WERI-Rb-1 (cell line): ENCODE measurements at regions not wholly inside any gene's neighbourhood (a gene's known extent, or its start where the extent isn't known, plus 50 kb on each side); places are given as distances from the start of the nearest gene placed in this dataset.

Experiments
- DNase-seq: peaks from one replicate; pipeline ENCODE4 v3.0.0-alpha.2; 2020
- H3K27ac ChIP-seq: fragments of 250-450 bp; sonication (Bioruptor Pico); 2 replicates; pipeline ENCODE4 v1.5.1; 2020; ENCODE audit warnings: mild to moderate bottlenecking, moderate library complexity
- H3K27me3 ChIP-seq: fragments of 250-450 bp; sonication (Bioruptor Pico); 2 replicates; pipeline ENCODE4 v1.5.1; 2021; ENCODE audit warnings: mild to moderate bottlenecking, low read depth, moderate library complexity; ENCODE audit not compliant: insufficient read depth, severe bottlenecking
- H3K36me3 ChIP-seq: fragments of 250-450 bp; sonication (Bioruptor Pico); 2 replicates; pipeline ENCODE4 v1.5.1; 2020; ENCODE audit warnings: mild to moderate bottlenecking, moderate library complexity
- H3K4me3 ChIP-seq: 2 replicates; pipeline ENCODE4 v1.5.1; 2011; ENCODE audit warnings: low read depth, mild to moderate bottlenecking, control low read depth, low read length
- H3K9me3 ChIP-seq: fragments of 250-450 bp; sonication (Bioruptor Pico); 2 replicates; pipeline ENCODE4 v1.5.1; 2021; ENCODE audit warnings: mild to moderate bottlenecking, moderate library complexity; ENCODE audit not compliant: severe bottlenecking
- TF ChIP-seq, protein P1 (sequence below): IDR thresholded peaks from 2 replicates; pipeline ENCODE4 v1.5.1; 2011; ENCODE audit warnings: low read depth, mild to moderate bottlenecking, control low read depth, inconsistent platforms, low read length

DNA sequence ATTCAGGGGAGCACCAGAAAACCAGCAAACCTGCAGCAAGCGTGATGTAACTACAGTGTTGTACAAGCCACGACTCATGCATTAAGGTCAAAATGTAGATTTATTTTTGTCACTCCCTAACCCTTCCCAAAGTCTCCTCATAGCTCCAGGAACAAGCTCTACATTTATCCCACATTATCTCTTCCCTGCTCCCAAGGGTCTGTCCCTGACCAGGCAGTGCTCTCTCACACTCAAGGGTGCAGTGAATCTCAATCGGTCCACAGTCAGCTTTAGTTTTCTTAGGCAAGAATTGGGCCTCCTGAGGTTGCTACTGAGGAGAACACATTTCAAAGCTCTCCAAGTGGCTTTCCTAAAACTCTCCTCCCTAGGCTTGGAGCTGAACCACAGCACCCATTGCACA, 219.4 kb downstream of the NHLRC3 start:
- TF ChIP-seq, protein P1, sequence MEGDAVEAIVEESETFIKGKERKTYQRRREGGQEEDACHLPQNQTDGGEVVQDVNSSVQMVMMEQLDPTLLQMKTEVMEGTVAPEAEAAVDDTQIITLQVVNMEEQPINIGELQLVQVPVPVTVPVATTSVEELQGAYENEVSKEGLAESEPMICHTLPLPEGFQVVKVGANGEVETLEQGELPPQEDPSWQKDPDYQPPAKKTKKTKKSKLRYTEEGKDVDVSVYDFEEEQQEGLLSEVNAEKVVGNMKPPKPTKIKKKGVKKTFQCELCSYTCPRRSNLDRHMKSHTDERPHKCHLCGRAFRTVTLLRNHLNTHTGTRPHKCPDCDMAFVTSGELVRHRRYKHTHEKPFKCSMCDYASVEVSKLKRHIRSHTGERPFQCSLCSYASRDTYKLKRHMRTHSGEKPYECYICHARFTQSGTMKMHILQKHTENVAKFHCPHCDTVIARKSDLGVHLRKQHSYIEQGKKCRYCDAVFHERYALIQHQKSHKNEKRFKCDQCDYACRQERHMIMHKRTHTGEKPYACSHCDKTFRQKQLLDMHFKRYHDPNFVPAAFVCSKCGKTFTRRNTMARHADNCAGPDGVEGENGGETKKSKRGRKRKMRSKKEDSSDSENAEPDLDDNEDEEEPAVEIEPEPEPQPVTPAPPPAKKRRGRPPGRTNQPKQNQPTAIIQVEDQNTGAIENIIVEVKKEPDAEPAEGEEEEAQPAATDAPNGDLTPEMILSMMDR = no peak
- Histone ChIP-seq H3K36me3 (no peaks in the 10 kb centered on the region), H3K27ac (no peak overlapping the region), H3K9me3 (no peaks in the 10 kb centered on the region), H3K27me3 (no peaks in the 10 kb centered on the region), H3K4me3 (no peak overlapping the region)
- DNase-seq = no peak

DNA sequence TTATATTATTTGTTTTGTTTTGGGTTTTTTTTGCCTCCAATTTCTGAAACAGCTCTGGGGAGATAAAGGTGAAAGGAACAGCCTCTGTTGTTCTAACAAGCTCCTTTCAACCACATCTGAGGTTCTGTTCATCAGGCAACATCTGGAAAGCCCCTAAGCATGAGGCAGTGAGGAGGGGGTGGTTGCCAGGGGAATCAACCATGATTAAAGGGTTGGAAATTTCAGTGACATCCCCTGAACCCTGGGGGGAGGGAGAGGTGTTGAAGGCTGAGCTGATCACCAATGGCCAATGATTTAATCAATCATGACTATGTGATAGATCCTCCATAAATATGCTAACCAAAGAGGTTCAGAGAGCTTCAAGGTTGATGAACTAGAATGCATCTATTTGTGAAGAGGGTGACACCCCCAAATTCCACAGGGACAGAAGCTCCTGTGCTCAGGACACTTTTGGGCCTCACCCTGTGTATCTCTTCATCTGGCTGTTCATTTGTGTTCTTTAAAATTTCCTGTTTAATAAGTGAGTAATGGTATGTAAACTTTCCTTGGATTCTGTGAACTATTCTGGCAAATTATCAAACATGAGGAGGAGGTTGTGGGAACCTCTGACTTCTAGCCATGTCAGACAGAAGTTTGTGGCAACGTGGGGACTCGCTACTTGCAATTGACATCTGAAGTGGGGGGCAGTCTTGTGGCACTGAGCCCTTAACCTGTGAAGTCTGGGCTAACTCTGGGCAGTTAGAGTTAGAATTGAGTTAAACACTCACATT, 221.3 kb downstream of the NHLRC3 start:
- H3K9me3 ChIP-seq = no peaks in the 10 kb centered on the region
- TF ChIP-seq, protein P1 = no peak
- H3K27ac ChIP-seq = no peak overlapping the region

DNA sequence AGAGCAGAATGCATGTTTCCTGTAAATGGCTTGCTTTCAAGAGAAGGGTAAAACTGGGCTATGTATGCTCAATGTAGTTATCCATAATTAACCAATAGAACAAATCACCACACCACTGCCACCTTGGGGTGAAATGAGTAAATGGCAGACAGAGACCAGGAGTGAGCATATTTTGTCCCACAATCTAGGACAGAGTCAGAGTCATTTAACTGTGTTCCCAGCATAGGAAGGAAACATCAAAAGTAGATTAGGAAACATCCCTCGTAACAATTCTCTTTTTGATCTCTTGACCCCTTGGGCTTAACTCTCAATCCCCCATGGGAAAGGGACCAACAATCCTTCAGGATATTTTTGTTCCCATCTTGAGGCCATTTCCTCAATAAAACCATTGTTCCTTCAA, 224.8 kb downstream of the NHLRC3 start:
- no peaks in the 10 kb centered on the region for H3K27me3 ChIP-seq
- no peak overlapping the region for H3K27ac ChIP-seq
- TF ChIP-seq, protein P1 = peak; percentile 49
- peak; percentile 42 for DNase-seq
- H3K36me3 ChIP-seq = no peaks in the 10 kb centered on the region
- no peaks in the 10 kb centered on the region for H3K9me3 ChIP-seq
- no peak overlapping the region for H3K4me3 ChIP-seq

More for the DNA sequence above, 221.3 kb downstream of the NHLRC3 start:
- no peak for DNase-seq
- Histone ChIP-seq H3K4me3 (no peak overlapping the region), H3K36me3 (no peaks in the 10 kb centered on the region), H3K27me3 (no peaks in the 10 kb centered on the region)

DNA sequence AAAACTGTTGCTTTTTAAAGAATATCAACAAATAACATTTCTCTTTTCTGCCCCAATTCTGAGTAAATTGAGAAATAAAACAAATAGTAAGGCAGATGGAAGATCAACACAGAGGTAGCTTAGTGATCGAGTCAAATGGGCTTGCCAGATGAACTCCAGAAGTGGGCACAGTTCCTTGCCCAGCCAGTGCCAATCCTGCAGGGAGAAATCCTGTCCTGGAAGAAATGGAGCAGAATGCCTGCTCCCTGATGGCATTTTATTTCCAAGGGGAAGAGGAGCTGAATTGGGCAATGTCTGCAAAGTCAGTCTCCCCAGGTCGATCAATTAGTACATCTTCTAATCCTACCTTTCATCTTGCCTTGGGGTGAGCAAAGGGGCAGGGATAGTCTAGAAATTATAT, 225.3 kb downstream of the NHLRC3 start:
- TF ChIP-seq, protein P1 = no peak
- Histone ChIP-seq H3K9me3 (no peaks in the 10 kb centered on the region), H3K4me3 (no peak overlapping the region), H3K36me3 (no peaks in the 10 kb centered on the region), H3K27ac (no peak overlapping the region), H3K27me3 (no peaks in the 10 kb centered on the region)
- DNase-seq = no peak

DNA sequence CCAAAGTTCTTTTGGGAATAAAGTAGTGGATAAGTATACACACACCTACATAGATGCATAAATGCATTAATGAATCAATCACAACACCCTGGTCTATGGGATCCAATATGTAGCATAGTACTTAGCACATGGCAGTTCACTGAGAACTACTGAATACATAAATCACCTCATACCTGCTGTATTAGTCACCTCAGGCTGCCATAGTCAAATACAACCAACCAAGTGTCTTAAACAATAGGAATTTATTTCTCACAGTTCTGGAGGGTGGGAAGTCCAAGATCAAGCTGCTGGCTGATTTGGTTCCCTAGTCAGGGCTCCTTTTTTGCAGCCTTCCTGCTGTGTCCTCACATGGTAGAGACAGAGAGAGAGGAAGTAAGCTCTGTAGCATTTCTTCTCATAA, 228.2 kb downstream of the NHLRC3 start:
- no peak overlapping the region for H3K4me3 ChIP-seq
- H3K36me3 ChIP-seq = no peaks in the 10 kb centered on the region
- H3K27me3 ChIP-seq = no peaks in the 10 kb centered on the region
- H3K27ac ChIP-seq = no peak overlapping the region
- TF ChIP-seq, protein P1 = no peak
- no peaks in the 10 kb centered on the region for H3K9me3 ChIP-seq
- no peak for DNase-seq

DNA sequence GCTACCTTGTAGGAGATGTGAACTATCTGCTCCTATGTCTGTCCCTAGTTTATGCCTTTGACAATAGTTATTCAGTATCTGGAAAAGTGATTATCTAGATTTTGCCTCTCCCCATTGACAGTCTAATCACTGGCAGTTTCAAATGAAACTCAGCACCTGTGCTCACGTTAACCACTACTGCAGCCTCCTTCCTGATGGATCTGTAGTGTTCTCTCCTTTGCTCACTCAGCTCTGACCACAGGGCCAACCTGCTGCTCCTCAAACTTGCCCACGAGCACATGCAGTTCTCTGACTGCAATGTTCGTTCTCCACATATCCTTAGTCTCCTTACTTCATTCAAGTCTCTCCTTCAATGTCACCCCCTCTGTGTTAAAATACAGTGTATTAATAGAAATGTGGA, 230.1 kb downstream of the NHLRC3 start:
- TF ChIP-seq, protein P1 = no peak
- Histone ChIP-seq H3K36me3 (no peaks in the 10 kb centered on the region), H3K9me3 (no peaks in the 10 kb centered on the region), H3K27ac (no peak overlapping the region), H3K27me3 (no peaks in the 10 kb centered on the region), H3K4me3 (no peak overlapping the region)
- no peak for DNase-seq
